WTC11 (cell line): ENCODE measurements at regions not wholly inside any gene's neighbourhood (a gene's known extent, or its start where the extent isn't known, plus 50 kb on each side); places are given as distances from the start of the nearest gene placed in this dataset.

Experiments
- ATAC-seq: fragments of 200-7000 bp; cut with Tn5 transposase; 2 replicates; pipeline ENCODE4 v1.10.0; 2021; ENCODE audit warnings: mild to moderate bottlenecking, moderate library complexity
- CTCF ChIA-PET: fragments of 300-600 bp; sonication (Branson Sonifier 250); formaldehyde crosslinking; loops from one replicate; lab custom pipeline; 2021; ENCODE audit warnings: antibody characterized with exemption; lab: Charles Lee
- POLR2A ChIA-PET: fragments of 350-600 bp; sonication (Branson Sonifier 250); formaldehyde crosslinking; loops from one replicate; lab custom pipeline; 2021; ENCODE audit warnings: antibody characterized with exemption; lab: Charles Lee
- DNase-seq: peaks from one replicate; pipeline ENCODE4 v3.0.0; 2021; ENCODE audit warnings: low spot score
- H3K27ac Mint-ChIP-seq: 2 replicates; pipeline ENCODE4 v1.8.0; 2021; ENCODE audit warnings: mixed read lengths
- H3K27me3 Mint-ChIP-seq: 2 replicates; pipeline ENCODE4 v1.8.0; 2021; ENCODE audit warnings: low read depth, mild to moderate bottlenecking, moderate library complexity, mixed read lengths
- H3K36me3 Mint-ChIP-seq: 2 replicates; pipeline ENCODE4 v1.8.0; 2021; ENCODE audit warnings: mixed read lengths
- H3K4me1 Mint-ChIP-seq: 2 replicates; pipeline ENCODE4 v1.8.0; 2022; ENCODE audit warnings: mixed read lengths
- H3K4me3 Mint-ChIP-seq: 2 replicates; pipeline ENCODE4 v1.8.0; 2021; ENCODE audit warnings: mild to moderate bottlenecking, moderate library complexity, mixed read lengths
- H3K9me3 Mint-ChIP-seq: 2 replicates; pipeline ENCODE4 v1.8.0; 2021; ENCODE audit warnings: mixed read lengths
- ELF4 ChIP-seq: sonication (generic); formaldehyde crosslinking; IDR thresholded peaks from 2 replicates; pipeline ENCODE4 v1.8.1; 2022; ENCODE audit warnings: low read depth, mild to moderate bottlenecking, moderate library complexity, missing genetic modification reagents
- FOXK1 ChIP-seq: sonication (generic); formaldehyde crosslinking; IDR thresholded peaks from 2 replicates; pipeline ENCODE4 v1.8.0; 2022; ENCODE audit warnings: mild to moderate bottlenecking, moderate library complexity, missing genetic modification reagents
- FOXP1 ChIP-seq: sonication (generic); formaldehyde crosslinking; IDR thresholded peaks from 2 replicates; pipeline ENCODE4 v1.8.0; 2022; ENCODE audit warnings: missing genetic modification reagents, mild to moderate bottlenecking, moderate library complexity, borderline replicate concordance
- GABPB1 ChIP-seq: sonication (generic); formaldehyde crosslinking; IDR thresholded peaks from 2 replicates; pipeline ENCODE4 v1.8.1; 2023; ENCODE audit warnings: mild to moderate bottlenecking, missing genetic modification reagents
- GTF2I ChIP-seq: fragments of 250-450 bp; sonication (Bioruptor Pico); conservative IDR thresholded peaks from 2 replicates; pipeline ENCODE4 v1.4.0; 2021; ENCODE audit warnings: mild to moderate bottlenecking
- JAZF1 ChIP-seq: fragments of 250-450 bp; sonication (Bioruptor Pico); IDR thresholded peaks from 2 replicates; pipeline ENCODE4 v1.9.0; 2021; ENCODE audit warnings: moderate library complexity, mild to moderate bottlenecking, inconsistent platforms
- KAT7 ChIP-seq: sonication (generic); formaldehyde crosslinking; IDR thresholded peaks from 2 replicates; pipeline ENCODE4 v1.8.1; 2023; ENCODE audit warnings: missing genetic modification reagents, mild to moderate bottlenecking, borderline replicate concordance
- MXD4 ChIP-seq: fragments of 250-450 bp; sonication (Bioruptor Pico); IDR thresholded peaks from 2 replicates; pipeline ENCODE4 v1.8.0; 2021; ENCODE audit warnings: mild to moderate bottlenecking, moderate library complexity, borderline replicate concordance
- PRRX2 ChIP-seq: fragments of 250-450 bp; sonication (Bioruptor Pico); IDR thresholded peaks from 2 replicates; pipeline ENCODE4 v1.8.0; 2021; ENCODE audit warnings: mild to moderate bottlenecking
- SOX15 ChIP-seq: fragments of 250-450 bp; sonication (Bioruptor Pico); IDR thresholded peaks from 2 replicates; pipeline ENCODE4 v1.9.0; 2021; ENCODE audit warnings: mild to moderate bottlenecking
- SP1 ChIP-seq: sonication (generic); formaldehyde crosslinking; conservative IDR thresholded peaks from 2 replicates; pipeline ENCODE4 v1.8.1; 2022; ENCODE audit warnings: missing genetic modification reagents
- TEAD4 ChIP-seq: sonication (generic); formaldehyde crosslinking; IDR thresholded peaks from 2 replicates; pipeline ENCODE4 v1.8.0; 2022; ENCODE audit warnings: mild to moderate bottlenecking, missing genetic modification reagents
- ZNF219 ChIP-seq: sonication (generic); formaldehyde crosslinking; IDR thresholded peaks from 2 replicates; pipeline ENCODE4 v1.8.0; 2023; ENCODE audit warnings: missing genetic modification reagents, mild to moderate bottlenecking, borderline replicate concordance
- ZNF416 ChIP-seq: fragments of 250-450 bp; sonication (Bioruptor Pico); IDR thresholded peaks from 2 replicates; pipeline ENCODE4 v1.9.0; 2021; ENCODE audit warnings: mild to moderate bottlenecking, inconsistent platforms
- ZNF671 ChIP-seq: fragments of 250-450 bp; sonication (Bioruptor Pico); IDR thresholded peaks from 2 replicates; pipeline ENCODE4 v1.8.0; 2021; ENCODE audit warnings: mild to moderate bottlenecking
- TF ChIP-seq, protein P1 (sequence below): sonication (generic); formaldehyde crosslinking; IDR thresholded peaks from 2 replicates; pipeline ENCODE4 v1.8.0; 2023; ENCODE audit warnings: missing genetic modification reagents, mild to moderate bottlenecking, borderline replicate concordance
- TF ChIP-seq, protein P2 (sequence below): sonication (generic); formaldehyde crosslinking; IDR thresholded peaks from 2 replicates; pipeline ENCODE4 v1.8.0; 2023; ENCODE audit warnings: missing genetic modification reagents
- TF ChIP-seq, protein P3 (sequence below): sonication (generic); formaldehyde crosslinking; IDR thresholded peaks from 2 replicates; pipeline ENCODE4 v1.8.1; 2022; ENCODE audit warnings: mild to moderate bottlenecking, moderate library complexity, missing genetic modification reagents
- TF ChIP-seq, protein P4 (sequence below): sonication (generic); formaldehyde crosslinking; IDR thresholded peaks from 2 replicates; pipeline ENCODE4 v1.8.1; 2023; ENCODE audit warnings: mild to moderate bottlenecking, moderate library complexity, missing genetic modification reagents
- TF ChIP-seq, protein P5 (sequence below): sonication (generic); formaldehyde crosslinking; IDR thresholded peaks from 2 replicates; pipeline ENCODE4 v1.8.0; 2022; ENCODE audit warnings: mild to moderate bottlenecking, missing genetic modification reagents

DNA sequence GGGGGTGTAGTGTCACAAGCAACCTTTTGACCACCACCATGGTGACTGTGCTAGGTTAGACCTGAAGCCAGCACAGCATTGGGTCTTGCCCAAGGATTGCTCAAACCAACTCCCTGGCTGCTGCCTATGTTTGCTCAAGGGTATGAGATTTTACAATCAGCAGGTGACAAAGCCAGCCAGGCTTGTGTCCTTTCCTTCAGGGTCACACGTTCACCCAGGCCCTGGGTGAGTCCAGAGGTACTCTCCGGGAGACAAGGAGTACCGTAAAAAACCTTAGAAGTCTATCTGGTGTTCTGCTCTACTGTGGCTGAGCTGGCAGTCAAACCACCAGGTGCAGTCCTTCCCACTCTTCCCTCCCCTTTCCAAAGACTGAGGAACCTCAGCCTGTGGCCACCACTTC lies 238.9 kb upstream of the MIS18BP1 start (continued):
- TF ChIP-seq, protein P1, sequence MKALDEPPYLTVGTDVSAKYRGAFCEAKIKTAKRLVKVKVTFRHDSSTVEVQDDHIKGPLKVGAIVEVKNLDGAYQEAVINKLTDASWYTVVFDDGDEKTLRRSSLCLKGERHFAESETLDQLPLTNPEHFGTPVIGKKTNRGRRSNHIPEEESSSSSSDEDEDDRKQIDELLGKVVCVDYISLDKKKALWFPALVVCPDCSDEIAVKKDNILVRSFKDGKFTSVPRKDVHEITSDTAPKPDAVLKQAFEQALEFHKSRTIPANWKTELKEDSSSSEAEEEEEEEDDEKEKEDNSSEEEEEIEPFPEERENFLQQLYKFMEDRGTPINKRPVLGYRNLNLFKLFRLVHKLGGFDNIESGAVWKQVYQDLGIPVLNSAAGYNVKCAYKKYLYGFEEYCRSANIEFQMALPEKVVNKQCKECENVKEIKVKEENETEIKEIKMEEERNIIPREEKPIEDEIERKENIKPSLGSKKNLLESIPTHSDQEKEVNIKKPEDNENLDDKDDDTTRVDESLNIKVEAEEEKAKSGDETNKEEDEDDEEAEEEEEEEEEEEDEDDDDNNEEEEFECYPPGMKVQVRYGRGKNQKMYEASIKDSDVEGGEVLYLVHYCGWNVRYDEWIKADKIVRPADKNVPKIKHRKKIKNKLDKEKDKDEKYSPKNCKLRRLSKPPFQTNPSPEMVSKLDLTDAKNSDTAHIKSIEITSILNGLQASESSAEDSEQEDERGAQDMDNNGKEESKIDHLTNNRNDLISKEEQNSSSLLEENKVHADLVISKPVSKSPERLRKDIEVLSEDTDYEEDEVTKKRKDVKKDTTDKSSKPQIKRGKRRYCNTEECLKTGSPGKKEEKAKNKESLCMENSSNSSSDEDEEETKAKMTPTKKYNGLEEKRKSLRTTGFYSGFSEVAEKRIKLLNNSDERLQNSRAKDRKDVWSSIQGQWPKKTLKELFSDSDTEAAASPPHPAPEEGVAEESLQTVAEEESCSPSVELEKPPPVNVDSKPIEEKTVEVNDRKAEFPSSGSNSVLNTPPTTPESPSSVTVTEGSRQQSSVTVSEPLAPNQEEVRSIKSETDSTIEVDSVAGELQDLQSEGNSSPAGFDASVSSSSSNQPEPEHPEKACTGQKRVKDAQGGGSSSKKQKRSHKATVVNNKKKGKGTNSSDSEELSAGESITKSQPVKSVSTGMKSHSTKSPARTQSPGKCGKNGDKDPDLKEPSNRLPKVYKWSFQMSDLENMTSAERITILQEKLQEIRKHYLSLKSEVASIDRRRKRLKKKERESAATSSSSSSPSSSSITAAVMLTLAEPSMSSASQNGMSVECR (CRISPR knock-in tag) = no peak
- no peak for TF ChIP-seq TEAD4 (CRISPR knock-in tag)

DNA sequence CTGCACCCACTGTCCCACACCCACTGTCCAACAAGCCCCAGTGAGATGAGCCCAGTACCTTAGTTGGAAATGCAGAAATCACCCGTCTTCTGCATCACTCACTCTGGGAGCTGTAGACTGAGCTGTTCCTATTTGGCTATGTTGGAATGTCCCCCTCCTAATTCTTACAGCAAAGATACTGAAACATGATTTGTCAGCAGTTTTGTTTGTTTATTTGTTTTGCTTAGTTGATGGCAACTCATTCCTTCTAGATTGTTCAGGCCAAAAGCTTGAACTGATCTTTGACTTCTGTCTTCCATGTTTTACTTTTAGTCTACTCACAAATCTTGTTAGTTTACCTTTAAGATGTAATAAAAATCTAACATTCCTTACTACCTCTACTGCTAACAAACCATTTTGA lies 233.6 kb upstream of the MIS18BP1 start:
- peaks cover 54% of the 10 kb centered on the region for H3K9me3 Mint-ChIP-seq
- ATAC-seq (no peak), DNase-seq (no peak)
- POLR2A ChIA-PET = no interaction called here
- H3K27me3 Mint-ChIP-seq = peaks cover 16% of the 10 kb centered on the region
- TF ChIP-seq SOX15 (CRISPR knock-in tag) (no peak), FOXP1 (CRISPR knock-in tag) (no peak), FOXK1 (CRISPR knock-in tag) (no peak), KAT7 (CRISPR knock-in tag) (no peak), GABPB1 (CRISPR knock-in tag) (no peak), ZNF416 (no peak), JAZF1 (CRISPR knock-in tag) (no peak), SP1 (CRISPR knock-in tag) (no peak), ZNF671 (no peak), ELF4 (CRISPR knock-in tag) (no peak), ZNF219 (CRISPR knock-in tag) (no peak), GTF2I (no peak), PRRX2 (CRISPR knock-in tag) (no peak), MXD4 (CRISPR knock-in tag) (no peak)
- TF ChIP-seq, protein P2, sequence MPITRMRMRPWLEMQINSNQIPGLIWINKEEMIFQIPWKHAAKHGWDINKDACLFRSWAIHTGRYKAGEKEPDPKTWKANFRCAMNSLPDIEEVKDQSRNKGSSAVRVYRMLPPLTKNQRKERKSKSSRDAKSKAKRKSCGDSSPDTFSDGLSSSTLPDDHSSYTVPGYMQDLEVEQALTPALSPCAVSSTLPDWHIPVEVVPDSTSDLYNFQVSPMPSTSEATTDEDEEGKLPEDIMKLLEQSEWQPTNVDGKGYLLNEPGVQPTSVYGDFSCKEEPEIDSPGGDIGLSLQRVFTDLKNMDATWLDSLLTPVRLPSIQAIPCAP (CRISPR knock-in tag) = no peak
- TF ChIP-seq, protein P3, sequence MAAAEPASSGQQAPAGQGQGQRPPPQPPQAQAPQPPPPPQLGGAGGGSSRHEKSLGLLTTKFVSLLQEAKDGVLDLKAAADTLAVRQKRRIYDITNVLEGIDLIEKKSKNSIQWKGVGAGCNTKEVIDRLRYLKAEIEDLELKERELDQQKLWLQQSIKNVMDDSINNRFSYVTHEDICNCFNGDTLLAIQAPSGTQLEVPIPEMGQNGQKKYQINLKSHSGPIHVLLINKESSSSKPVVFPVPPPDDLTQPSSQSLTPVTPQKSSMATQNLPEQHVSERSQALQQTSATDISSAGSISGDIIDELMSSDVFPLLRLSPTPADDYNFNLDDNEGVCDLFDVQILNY (CRISPR knock-in tag) = no peak
- TF ChIP-seq, protein P4, sequence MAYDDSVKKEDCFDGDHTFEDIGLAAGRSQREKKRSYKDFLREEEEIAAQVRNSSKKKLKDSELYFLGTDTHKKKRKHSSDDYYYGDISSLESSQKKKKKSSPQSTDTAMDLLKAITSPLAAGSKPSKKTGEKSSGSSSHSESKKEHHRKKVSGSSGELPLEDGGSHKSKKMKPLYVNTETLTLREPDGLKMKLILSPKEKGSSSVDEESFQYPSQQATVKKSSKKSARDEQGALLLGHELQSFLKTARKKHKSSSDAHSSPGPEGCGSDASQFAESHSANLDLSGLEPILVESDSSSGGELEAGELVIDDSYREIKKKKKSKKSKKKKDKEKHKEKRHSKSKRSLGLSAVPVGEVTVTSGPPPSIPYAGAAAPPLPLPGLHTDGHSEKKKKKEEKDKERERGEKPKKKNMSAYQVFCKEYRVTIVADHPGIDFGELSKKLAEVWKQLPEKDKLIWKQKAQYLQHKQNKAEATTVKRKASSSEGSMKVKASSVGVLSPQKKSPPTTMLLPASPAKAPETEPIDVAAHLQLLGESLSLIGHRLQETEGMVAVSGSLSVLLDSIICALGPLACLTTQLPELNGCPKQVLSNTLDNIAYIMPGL = no peak
- TF ChIP-seq, protein P5, sequence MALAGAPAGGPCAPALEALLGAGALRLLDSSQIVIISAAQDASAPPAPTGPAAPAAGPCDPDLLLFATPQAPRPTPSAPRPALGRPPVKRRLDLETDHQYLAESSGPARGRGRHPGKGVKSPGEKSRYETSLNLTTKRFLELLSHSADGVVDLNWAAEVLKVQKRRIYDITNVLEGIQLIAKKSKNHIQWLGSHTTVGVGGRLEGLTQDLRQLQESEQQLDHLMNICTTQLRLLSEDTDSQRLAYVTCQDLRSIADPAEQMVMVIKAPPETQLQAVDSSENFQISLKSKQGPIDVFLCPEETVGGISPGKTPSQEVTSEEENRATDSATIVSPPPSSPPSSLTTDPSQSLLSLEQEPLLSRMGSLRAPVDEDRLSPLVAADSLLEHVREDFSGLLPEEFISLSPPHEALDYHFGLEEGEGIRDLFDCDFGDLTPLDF (CRISPR knock-in tag) = no peak
- TF ChIP-seq, protein P1 (CRISPR knock-in tag) = no peak
- H3K4me1 Mint-ChIP-seq = peaks cover 4% of the 10 kb centered on the region; the same call in 1 of the 2 replicates
- H3K27ac Mint-ChIP-seq = no peak overlapping the region
- peaks cover 49% of the 10 kb centered on the region for H3K36me3 Mint-ChIP-seq
- CTCF ChIA-PET = no interaction called here
- no peak overlapping the region for H3K4me3 Mint-ChIP-seq
